Uterus (tissue), 3 donors: ENCODE measurements at regions not wholly inside any gene's neighbourhood (a gene's known extent, or its start where the extent isn't known, plus 50 kb on each side); places are given as distances from the start of the nearest gene placed in this dataset.
"Not testable (repeated sequence)": the region's sequence is repeated elsewhere in the genome, so short reads cannot be mapped to it uniquely, and the experiment has no call there.

Source experiments
- DNase-seq, 2 donors: peaks; one replicate each; pipeline ENCODE4 v3.0.0-alpha.2; 2019 to 2020
- H3K27ac ChIP-seq, 2 donors: fragments of 200-600 bp; sonication (generic); 1 replicate in 1 of 2; 2 replicates in 1 of 2; pipeline ENCODE4 v1.5.1; 2016 to 2018
- H3K27me3 ChIP-seq, 2 donors: fragments of 200-600 bp; sonication (generic); one replicate each; pipeline ENCODE4 v1.5.1; 2018 to 2019; ENCODE audit warnings: control low read depth in 1 of 2
- H3K36me3 ChIP-seq, 2 donors: fragments of 200-600 bp; sonication (generic); one replicate each; pipeline ENCODE4 v1.5.1; 2019; ENCODE audit warnings: control low read depth in 1 of 2
- H3K4me1 ChIP-seq, 2 donors: fragments of 200-600 bp; sonication (generic); one replicate each; pipeline ENCODE4 v1.5.1; 2018 to 2019; ENCODE audit warnings: control low read depth in 1 of 2
- H3K4me3 ChIP-seq, 2 donors: fragments of 200-600 bp; sonication (generic); 1 replicate in 1 of 2; 2 replicates in 1 of 2; pipeline ENCODE4 v1.5.1; 2018 to 2019; ENCODE audit warnings: mild to moderate bottlenecking in 1 of 2
- H3K9me3 ChIP-seq, 2 donors: fragments of 200-600 bp; sonication (generic); one replicate each; pipeline ENCODE4 v1.5.1; 2019; ENCODE audit warnings: control low read depth in 1 of 2
- POLR2A ChIP-seq, 2 donors: fragments of 450-650 bp; IDR thresholded peaks; one replicate each; pipeline ENCODE4 v1.6.1; 2016; ENCODE audit warnings: antibody characterized with exemption in 2 of 2, mild to moderate bottlenecking in 1 of 2, moderate library complexity in 1 of 2
- intact Hi-C: fragments of 100-400 bp; cut with DNase I; formaldehyde crosslinking; loops from one replicate; pipeline ENCODE4 v1.15.1; 2023; ENCODE audit warnings: low total_unique reads
- TF ChIP-seq, protein P1 (sequence below), 4 experiments: fragments of 200-600 bp in 2 of 4; fragments of 450-650 bp in 2 of 4; sonication (generic) in 2 of 4; IDR thresholded peaks; one replicate each; pipeline ENCODE4 v1.5.1; 2016 to 2019; ENCODE audit warnings: antibody characterized with exemption in 4 of 4, mild to moderate bottlenecking in 2 of 4, moderate library complexity in 1 of 4
- donor health status: DM: yes; HTN: yes; CAD: no.

- H3K27me3 ChIP-seq = no peaks in the 10 kb centered on the region
- intact Hi-C loops = no loop called here
- no peak overlapping the region for H3K27ac ChIP-seq
- no peak overlapping the region for H3K4me3 ChIP-seq
- H3K9me3 ChIP-seq = no peaks in the 10 kb centered on the region
- TF ChIP-seq, protein P1, sequence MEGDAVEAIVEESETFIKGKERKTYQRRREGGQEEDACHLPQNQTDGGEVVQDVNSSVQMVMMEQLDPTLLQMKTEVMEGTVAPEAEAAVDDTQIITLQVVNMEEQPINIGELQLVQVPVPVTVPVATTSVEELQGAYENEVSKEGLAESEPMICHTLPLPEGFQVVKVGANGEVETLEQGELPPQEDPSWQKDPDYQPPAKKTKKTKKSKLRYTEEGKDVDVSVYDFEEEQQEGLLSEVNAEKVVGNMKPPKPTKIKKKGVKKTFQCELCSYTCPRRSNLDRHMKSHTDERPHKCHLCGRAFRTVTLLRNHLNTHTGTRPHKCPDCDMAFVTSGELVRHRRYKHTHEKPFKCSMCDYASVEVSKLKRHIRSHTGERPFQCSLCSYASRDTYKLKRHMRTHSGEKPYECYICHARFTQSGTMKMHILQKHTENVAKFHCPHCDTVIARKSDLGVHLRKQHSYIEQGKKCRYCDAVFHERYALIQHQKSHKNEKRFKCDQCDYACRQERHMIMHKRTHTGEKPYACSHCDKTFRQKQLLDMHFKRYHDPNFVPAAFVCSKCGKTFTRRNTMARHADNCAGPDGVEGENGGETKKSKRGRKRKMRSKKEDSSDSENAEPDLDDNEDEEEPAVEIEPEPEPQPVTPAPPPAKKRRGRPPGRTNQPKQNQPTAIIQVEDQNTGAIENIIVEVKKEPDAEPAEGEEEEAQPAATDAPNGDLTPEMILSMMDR (IDR thresholded peaks at IDR 0.05) = no peak
- no peak for TF ChIP-seq POLR2A (IDR thresholded peaks at IDR 0.05)
- H3K4me1 ChIP-seq = no peaks in the 10 kb centered on the region
- no peaks in the 10 kb centered on the region for H3K36me3 ChIP-seq
- no peak for DNase-seq
Measured at GRCh38 chr5:145536133-145536532, 299.0 kb downstream of the PRELID2 start.

DNA sequence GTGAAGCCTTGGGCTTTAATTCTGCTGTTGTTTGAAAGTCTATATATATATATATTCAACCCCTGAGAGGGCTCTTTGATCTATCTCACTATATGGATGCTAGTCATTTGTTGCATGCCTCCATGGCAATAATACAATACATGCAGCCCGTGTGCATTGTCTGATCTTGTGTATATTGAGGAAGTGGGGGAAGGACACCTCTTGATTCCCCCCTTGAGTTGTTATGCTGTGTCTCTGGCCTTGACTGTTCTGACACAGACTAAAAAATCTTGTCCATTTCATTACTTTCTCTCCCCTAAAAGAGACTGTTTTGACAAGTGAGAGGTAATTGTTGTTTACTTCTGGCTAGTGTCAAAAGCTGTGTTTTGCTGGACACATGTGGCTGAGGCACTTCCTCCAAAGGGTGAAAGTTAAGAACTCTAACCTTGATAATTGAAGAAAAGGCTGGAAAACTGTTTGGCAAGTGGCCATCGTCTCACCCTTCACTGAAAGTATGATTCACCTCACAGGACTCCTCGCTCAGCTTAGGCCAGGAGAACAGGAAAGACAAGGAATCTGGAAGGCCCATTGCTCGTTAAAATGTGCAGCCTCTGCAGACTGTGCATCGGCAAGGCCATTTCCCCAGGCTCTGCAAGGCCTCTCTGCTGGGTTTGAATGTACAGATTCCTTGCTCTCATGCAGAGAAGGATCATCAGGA lies 304.0 kb downstream of the PRELID2 start:
- no peak overlapping the region for H3K4me3 ChIP-seq
- no peak overlapping the region for H3K27ac ChIP-seq
- H3K36me3 ChIP-seq = no peaks in the 10 kb centered on the region
- no peaks in the 10 kb centered on the region for H3K27me3 ChIP-seq
- TF ChIP-seq, protein P1 (IDR thresholded peaks at IDR 0.05) = no peak
- no peak for TF ChIP-seq POLR2A (IDR thresholded peaks at IDR 0.05)
- no peaks in the 10 kb centered on the region for H3K4me1 ChIP-seq
- no peaks in the 10 kb centered on the region for H3K9me3 ChIP-seq
- intact Hi-C loops = no loop called here
- peak; percentile 15 to 30 for DNase-seq

DNA sequence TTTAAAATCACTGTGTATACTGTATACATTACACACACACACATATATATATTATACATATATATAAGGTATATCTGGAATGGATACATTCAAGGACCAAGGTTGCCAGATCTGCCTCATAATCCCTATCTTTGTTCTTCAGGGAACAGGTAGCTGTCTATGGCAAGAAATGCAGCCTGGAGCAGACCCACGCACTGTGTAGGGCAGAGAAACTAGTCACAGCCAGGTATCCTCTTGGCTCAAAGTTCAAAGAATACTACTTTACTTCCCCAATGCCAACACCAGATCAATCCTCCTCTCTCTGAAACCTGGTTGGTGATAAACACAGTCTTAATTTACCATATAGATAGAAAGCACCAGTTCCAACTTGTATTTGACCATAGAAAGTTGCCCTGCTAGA lies 313.6 kb downstream of the PRELID2 start:
- H3K27ac ChIP-seq = no peak overlapping the region
- no peaks in the 10 kb centered on the region for H3K4me1 ChIP-seq
- H3K27me3 ChIP-seq = no peaks in the 10 kb centered on the region
- no peak overlapping the region for H3K4me3 ChIP-seq
- H3K9me3 ChIP-seq = peaks cover 0 to 3% of the 10 kb centered on the region in 2 donors
- intact Hi-C loops = no loop called here
- no peaks in the 10 kb centered on the region for H3K36me3 ChIP-seq
- DNase-seq = no peak
- TF ChIP-seq POLR2A (IDR thresholded peaks at IDR 0.05) = no peak
- TF ChIP-seq, protein P1 (IDR thresholded peaks at IDR 0.05) = no peak

DNA sequence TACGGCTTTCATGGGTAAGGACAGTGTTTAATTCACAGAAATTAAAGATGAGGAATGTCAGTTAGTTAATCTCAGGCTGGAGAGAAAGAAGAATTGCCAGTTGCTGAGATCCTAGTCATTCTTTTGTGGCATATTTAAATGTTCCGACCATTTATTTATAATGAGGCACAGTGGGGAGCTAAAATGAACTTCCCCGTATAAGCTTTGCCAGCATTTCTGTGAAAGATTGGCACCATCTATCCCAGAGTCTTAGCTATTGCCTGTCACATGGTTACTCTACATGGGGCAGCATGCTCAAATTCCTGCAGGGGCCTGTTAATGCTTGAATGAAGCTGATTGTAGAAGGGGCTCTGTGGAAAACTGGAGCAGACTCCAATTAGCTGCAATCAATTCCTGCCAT lies 314.1 kb downstream of the PRELID2 start:
- intact Hi-C loops = no loop called here
- no peaks in the 10 kb centered on the region for H3K27me3 ChIP-seq
- H3K4me1 ChIP-seq = no peaks in the 10 kb centered on the region
- H3K4me3 ChIP-seq = no peak overlapping the region
- TF ChIP-seq, protein P1 (IDR thresholded peaks at IDR 0.05) = no peak
- no peak for TF ChIP-seq POLR2A (IDR thresholded peaks at IDR 0.05)
- H3K36me3 ChIP-seq = no peaks in the 10 kb centered on the region
- DNase-seq = no peak
- no peak overlapping the region for H3K27ac ChIP-seq
- H3K9me3 ChIP-seq = peaks cover 0 to 5% of the 10 kb centered on the region in 2 donors

GRCh38 chr5:145520335-145520734 lies 314.8 kb downstream of the PRELID2 start:
- intact Hi-C loops = no loop called here

GRCh38 chr5:145517588-145517987 lies 317.6 kb downstream of the PRELID2 start:
- intact Hi-C loops, H3K9me3 ChIP-seq, H3K4me3 ChIP-seq, DNase-seq, H3K4me1 ChIP-seq, H3K36me3 ChIP-seq, H3K27me3 ChIP-seq, H3K27ac ChIP-seq: not testable (repeated sequence)

More at GRCh38 chr5:145520335-145520734, 314.8 kb downstream of the PRELID2 start:
- no peak for DNase-seq
- H3K9me3 ChIP-seq = peaks cover 0 to 5% of the 10 kb centered on the region in 2 donors
- TF ChIP-seq, protein P1 (IDR thresholded peaks at IDR 0.05) = no peak
- TF ChIP-seq POLR2A (IDR thresholded peaks at IDR 0.05) = no peak
- H3K4me3 ChIP-seq = no peak overlapping the region
- no peaks in the 10 kb centered on the region for H3K27me3 ChIP-seq
- no peaks in the 10 kb centered on the region for H3K36me3 ChIP-seq
- no peak overlapping the region for H3K27ac ChIP-seq
- no peaks in the 10 kb centered on the region for H3K4me1 ChIP-seq
